Right atrium auricular region (tissue), 2 donors: ENCODE measurements at regions not wholly inside any gene's neighbourhood (a gene's known extent, or its start where the extent isn't known, plus 50 kb on each side); places are given as distances from the start of the nearest gene placed in this dataset.

Experiments
- DNase-seq: peaks from one replicate; pipeline ENCODE4 v3.0.0-alpha.2; 2019; ENCODE audit warnings: low spot score
- H3K27ac ChIP-seq, 2 donors: fragments of 200-600 bp; sonication (generic); 1 replicate in 1 of 2; 2 replicates in 1 of 2; pipeline ENCODE4 v1.5.1; 2016 to 2019
- H3K27me3 ChIP-seq, 2 donors: fragments of 200-600 bp; sonication (generic); one replicate each; pipeline versions ENCODE4 v1.5.1 to v1.6.0; 2017 to 2019
- H3K36me3 ChIP-seq: fragments of 200-600 bp; sonication (generic); one replicate; pipeline ENCODE4 v1.5.1; 2016
- H3K4me1 ChIP-seq, 2 donors: fragments of 200-600 bp; sonication (generic); one replicate each; pipeline versions ENCODE4 v1.5.1 to v1.6.0; 2017 to 2019
- H3K4me3 ChIP-seq, 2 donors: fragments of 200-600 bp; sonication (generic); 1 replicate in 1 of 2; 2 replicates in 1 of 2; pipeline ENCODE4 v1.5.1; 2017 to 2019; ENCODE audit warnings: mild to moderate bottlenecking in 1 of 2, moderate library complexity in 1 of 2
- H3K9me3 ChIP-seq, 2 donors: fragments of 200-600 bp; sonication (generic); one replicate each; pipeline ENCODE4 v1.5.1; 2019
- CTCF ChIP-seq, 2 donors: fragments of 200-600 bp; sonication (generic); IDR thresholded peaks; one replicate each; pipeline ENCODE4 v1.5.1; 2019; ENCODE audit warnings: antibody characterized with exemption in 2 of 2

DNA sequence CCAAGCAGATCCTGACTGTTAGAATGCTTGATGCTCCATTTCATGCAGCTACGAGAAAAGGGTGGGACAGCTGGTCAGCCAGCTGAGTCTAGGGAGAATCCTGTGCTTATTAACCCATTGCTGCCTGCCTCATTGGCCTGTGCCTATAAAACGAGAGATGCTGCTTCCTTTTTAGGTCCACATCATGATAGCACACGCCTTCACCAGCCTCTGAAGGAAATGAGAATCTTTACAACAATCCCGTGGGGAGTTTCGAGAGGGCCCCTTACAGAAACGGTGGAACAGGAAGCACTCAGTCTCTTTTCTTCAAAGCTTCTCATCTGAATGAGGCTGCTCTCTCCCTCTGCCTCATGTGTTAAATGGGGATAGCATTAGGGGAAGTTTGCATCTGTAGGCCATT, 147.3 kb upstream of the RFLNA start:
- Histone ChIP-seq H3K27ac (no peak overlapping the region), H3K4me1 (no peaks in the 10 kb centered on the region), H3K9me3 (peaks cover 0 to 3% of the 10 kb centered on the region in 2 donors)

DNA sequence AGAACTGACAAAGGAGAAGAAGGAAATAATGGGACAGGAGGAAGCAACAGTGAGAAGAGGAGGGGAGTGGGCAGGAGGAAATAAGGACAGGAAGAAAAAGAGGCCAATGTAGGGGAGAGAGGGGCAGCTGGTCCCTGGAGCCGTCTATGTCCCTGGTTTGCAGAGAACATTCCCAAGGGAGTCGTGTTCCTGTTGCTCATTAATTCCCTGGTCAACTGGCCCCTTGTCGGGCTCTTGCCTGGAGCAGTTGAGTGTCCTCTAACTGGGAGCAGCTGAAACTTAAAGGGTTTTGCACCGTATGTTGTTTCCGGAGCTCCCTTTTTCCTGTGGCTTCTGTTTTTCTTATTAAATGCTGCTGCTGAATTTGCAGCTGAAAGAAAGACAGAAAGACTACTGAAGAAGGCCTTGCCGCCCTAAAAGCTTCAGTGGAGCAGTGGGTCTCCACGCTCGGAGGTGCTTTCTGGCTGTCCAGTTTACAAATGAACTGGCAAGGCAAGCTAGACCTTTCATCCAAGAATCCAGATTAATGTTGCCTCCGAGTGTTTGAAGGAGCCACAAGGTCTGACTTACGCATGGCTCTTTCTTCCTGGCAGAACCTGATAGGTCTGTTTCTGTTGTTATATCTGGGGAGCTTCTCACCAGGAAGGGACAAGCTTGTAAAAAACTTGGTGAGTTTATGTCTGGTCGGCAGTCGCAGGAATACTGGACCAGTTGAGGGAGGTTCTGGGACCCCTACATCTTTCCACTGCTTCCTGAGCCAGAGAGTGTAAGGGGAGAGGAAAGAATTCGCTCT, 146.2 kb upstream of the RFLNA start:
- no peak for TF ChIP-seq CTCF (IDR thresholded peaks at IDR 0.05)
- H3K36me3 ChIP-seq: no peaks in the 10 kb centered on the region
- no peaks in the 10 kb centered on the region for H3K4me1 ChIP-seq
- H3K27me3 ChIP-seq: no peaks in the 10 kb centered on the region
- no peak for DNase-seq
- H3K9me3 ChIP-seq: no peaks in the 10 kb centered on the region
- no peak overlapping the region for H3K4me3 ChIP-seq
- no peak overlapping the region for H3K27ac ChIP-seq

More for the DNA sequence above, 147.3 kb upstream of the RFLNA start:
- DNase-seq: no peak
- H3K27me3 ChIP-seq: no peaks in the 10 kb centered on the region
- no peak for TF ChIP-seq CTCF (IDR thresholded peaks at IDR 0.05)
- no peak overlapping the region for H3K4me3 ChIP-seq
- no peaks in the 10 kb centered on the region for H3K36me3 ChIP-seq

DNA sequence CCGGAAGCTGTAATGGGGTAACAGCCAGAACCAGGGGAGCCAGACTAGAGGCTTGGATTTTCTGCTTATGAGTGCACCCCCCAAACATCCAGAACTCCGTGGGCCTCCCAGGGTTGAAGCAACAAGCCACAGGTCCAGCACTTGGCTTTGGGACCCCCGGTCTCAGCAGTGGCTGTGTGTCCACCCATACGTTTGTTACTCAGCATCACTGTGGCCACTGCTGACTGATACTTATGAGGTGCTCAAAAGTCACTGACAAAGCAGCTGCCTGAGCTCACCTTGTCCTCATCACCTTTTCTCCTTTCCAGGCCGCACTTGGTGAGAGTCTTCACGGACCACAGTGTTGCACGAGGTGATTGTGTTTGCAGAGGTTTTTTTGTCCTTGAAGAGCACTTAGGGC, 145.6 kb upstream of the RFLNA start:
- no peak for TF ChIP-seq CTCF (IDR thresholded peaks at IDR 0.05)
- no peak overlapping the region for H3K4me3 ChIP-seq
- H3K4me1 ChIP-seq: no peaks in the 10 kb centered on the region
- no peaks in the 10 kb centered on the region for H3K36me3 ChIP-seq
- H3K27ac ChIP-seq: no peak overlapping the region
- H3K27me3 ChIP-seq: no peaks in the 10 kb centered on the region
- no peaks in the 10 kb centered on the region for H3K9me3 ChIP-seq
- DNase-seq: no peak

DNA sequence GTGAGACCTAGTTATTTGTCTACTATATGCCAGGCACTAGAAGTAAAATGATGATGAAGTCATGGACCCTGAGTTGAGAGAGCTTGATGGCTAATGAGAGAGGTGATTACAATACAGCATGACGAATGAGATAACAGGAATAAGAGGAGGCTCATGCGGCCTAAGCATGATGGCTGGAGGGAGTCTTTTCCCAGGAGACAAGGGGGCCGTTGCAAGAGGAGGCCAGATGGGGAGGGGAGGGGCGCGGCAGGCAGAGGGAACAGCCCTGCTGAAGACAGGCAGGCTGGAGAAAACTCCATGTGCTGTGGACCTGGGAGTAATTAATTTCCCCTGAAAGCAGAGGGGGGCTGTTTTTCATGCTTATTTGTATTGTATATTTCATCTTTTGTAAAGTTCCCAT, 144.7 kb upstream of the RFLNA start:
- no peak for TF ChIP-seq CTCF (IDR thresholded peaks at IDR 0.05)

DNA sequence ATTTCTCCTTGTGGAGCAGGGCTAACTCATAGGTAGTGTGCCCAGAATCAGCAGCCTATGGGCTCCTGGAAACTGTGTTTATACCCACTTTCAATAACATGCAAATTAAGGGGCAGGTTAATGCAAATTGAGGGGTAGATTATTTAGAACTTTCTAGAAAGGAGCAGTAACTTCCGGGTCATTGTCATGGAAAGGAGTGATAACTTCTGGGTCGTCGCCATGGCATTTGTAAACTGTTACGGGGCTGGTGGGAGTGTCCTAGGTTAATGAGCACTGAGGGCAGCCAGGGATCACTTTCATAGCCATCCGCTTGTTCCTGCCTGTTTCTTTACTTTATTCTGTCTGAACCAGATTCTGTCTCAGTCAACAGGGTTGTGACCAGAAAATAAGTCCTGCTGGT, 143.3 kb upstream of the RFLNA start:
- Histone ChIP-seq H3K9me3 (no peaks in the 10 kb centered on the region), H3K36me3 (no peaks in the 10 kb centered on the region), H3K27me3 (no peaks in the 10 kb centered on the region), H3K4me3 (no peak overlapping the region), H3K27ac (no peak overlapping the region), H3K4me1 (no peaks in the 10 kb centered on the region)
- no peak for DNase-seq
- TF ChIP-seq CTCF (IDR thresholded peaks at IDR 0.05): no peak

More for the DNA sequence above, 144.7 kb upstream of the RFLNA start:
- no peaks in the 10 kb centered on the region for H3K36me3 ChIP-seq
- no peaks in the 10 kb centered on the region for H3K27me3 ChIP-seq
- no peaks in the 10 kb centered on the region for H3K9me3 ChIP-seq
- no peaks in the 10 kb centered on the region for H3K4me1 ChIP-seq
- no peak overlapping the region for H3K27ac ChIP-seq
- H3K4me3 ChIP-seq: no peak overlapping the region
- DNase-seq: no peak

GRCh38 chr12:124152731-124153130, 142.2 kb upstream of the RFLNA start:
- no peak for TF ChIP-seq CTCF (IDR thresholded peaks at IDR 0.05)
- no peak for DNase-seq

More at GRCh38 chr12:124152731-124153130, 142.2 kb upstream of the RFLNA start:
- H3K27me3 ChIP-seq: no peaks in the 10 kb centered on the region
- no peaks in the 10 kb centered on the region for H3K4me1 ChIP-seq
- H3K27ac ChIP-seq: no peak overlapping the region
- no peak overlapping the region for H3K4me3 ChIP-seq
- H3K36me3 ChIP-seq: no peaks in the 10 kb centered on the region
- no peaks in the 10 kb centered on the region for H3K9me3 ChIP-seq
